Spleen (tissue), 7 donors: ENCODE measurements at regions not wholly inside any gene's neighbourhood (a gene's known extent, or its start where the extent isn't known, plus 50 kb on each side); places are given as distances from the start of the nearest gene placed in this dataset.

Source experiments
- POLR2A ChIP-seq, 3 donors: fragments of 450-650 bp; IDR thresholded peaks; one replicate each; pipeline ENCODE4 v1.5.1; 2017; ENCODE audit warnings: antibody characterized with exemption in 3 of 3, mild to moderate bottlenecking in 1 of 3
- TF ChIP-seq, protein P1 (sequence below), 11 experiments: fragments of 200-600 bp in 7 of 11; fragments of 450-650 bp in 4 of 11; sonication (generic) in 4 of 11; IDR thresholded peaks in 8 of 11; conservative IDR thresholded peaks in 3 of 11; 1 replicate in 7 of 11; 2 replicates in 4 of 11; pipeline versions ENCODE4 v1.4.0 to v1.8.0; 2016 to 2021; ENCODE audit warnings: antibody characterized with exemption in 11 of 11, inconsistent platforms in 4 of 11, mild to moderate bottlenecking in 1 of 11
- donor health status: DM: no; HTN: no; CAD: no; lungs with moderate emphysema.
- donor health status: DM: no; HTN: no; CAD: no.
- donor health status: DM: no; HTN: no; CAD: no.

DNA sequence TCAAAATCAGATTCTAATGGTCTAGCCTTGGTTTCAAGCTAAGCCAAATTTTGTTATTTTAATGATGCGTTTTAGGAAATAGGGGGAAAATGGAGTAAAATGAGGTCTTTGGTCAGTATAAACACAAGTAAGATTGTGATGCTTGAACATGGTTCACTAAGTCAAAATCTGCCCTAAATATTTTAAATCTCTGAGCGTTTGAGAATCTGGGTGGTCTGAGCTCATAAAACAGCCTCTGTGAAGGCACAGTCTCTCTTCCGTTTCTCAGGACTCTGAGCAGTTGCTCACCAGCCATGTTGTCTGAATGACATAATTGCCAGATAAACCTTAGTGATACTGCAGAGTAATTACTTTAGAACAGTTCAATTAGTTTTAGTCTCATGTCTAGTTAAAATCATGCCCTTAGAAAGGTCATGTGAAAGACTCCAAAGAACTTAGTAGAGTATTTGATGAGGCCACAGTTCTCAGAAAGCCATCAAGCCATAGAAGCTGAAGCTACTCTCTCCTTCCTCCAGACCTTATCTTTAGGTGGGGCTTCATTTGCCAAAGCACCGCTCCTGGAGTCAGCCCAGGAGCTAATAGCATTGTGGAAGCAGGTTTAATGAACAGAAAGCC lies 257.1 kb upstream of the MAP3K1 start:
- TF ChIP-seq, protein P1, sequence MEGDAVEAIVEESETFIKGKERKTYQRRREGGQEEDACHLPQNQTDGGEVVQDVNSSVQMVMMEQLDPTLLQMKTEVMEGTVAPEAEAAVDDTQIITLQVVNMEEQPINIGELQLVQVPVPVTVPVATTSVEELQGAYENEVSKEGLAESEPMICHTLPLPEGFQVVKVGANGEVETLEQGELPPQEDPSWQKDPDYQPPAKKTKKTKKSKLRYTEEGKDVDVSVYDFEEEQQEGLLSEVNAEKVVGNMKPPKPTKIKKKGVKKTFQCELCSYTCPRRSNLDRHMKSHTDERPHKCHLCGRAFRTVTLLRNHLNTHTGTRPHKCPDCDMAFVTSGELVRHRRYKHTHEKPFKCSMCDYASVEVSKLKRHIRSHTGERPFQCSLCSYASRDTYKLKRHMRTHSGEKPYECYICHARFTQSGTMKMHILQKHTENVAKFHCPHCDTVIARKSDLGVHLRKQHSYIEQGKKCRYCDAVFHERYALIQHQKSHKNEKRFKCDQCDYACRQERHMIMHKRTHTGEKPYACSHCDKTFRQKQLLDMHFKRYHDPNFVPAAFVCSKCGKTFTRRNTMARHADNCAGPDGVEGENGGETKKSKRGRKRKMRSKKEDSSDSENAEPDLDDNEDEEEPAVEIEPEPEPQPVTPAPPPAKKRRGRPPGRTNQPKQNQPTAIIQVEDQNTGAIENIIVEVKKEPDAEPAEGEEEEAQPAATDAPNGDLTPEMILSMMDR (IDR thresholded peaks at IDR 0.05 in 8 of 11, conservative IDR thresholded peaks at IDR 0.05 in 3 of 11) = no peak
- no peak for TF ChIP-seq POLR2A (IDR thresholded peaks at IDR 0.05)
